HTR-8/SVneo (cell line): ENCODE measurements at regions not wholly inside any gene's neighbourhood (a gene's known extent, or its start where the extent isn't known, plus 50 kb on each side); places are given as distances from the start of the nearest gene placed in this dataset.
"Not testable (repeated sequence)": the region's sequence is repeated elsewhere in the genome, so short reads cannot be mapped to it uniquely, and the experiment has no call there.

Experiments used
- DNase-seq: peaks from one replicate; pipeline ENCODE4 v3.0.0; 2011; ENCODE audit warnings: low spot score, mixed read lengths; ENCODE audit not compliant: insufficient read length
- FAIRE-seq: peaks from 2 replicates; lab custom pipeline; 2011; peaks lifted over from hg19 to GRCh38; lab: Jason Lieb, UNC

GRCh38 chr2:104904889-104905288, 51.0 kb downstream of the POU3F3 start:
- FAIRE-seq (no peak), DNase-seq (no peak)

- FAIRE-seq (no peak), DNase-seq (no peak)
Measured at GRCh38 chr2:104909317-104909716, 55.4 kb downstream of the POU3F3 start.

DNA sequence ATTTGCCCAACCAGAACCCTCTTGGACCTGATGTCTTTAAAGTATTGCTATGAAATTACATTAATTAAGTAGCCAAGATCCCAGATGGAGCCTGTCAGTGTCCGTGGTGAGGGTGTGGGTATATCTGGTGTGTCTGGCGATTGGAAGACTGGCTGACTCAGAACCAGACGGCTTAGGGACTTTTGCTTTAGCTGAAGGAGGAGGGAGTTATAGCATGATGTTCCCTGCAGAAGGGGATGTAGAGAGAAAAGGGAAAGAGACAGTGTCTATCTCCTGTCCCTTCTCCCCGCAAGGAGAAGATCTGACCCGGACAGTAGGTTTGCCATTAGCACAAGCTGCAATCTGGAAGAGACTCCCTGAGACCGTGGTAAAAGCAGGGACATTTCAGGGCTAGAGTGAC, 60.6 kb downstream of the POU3F3 start:
- FAIRE-seq (no peak), DNase-seq (no peak)

- FAIRE-seq (no peak), DNase-seq (no peak)
Measured at GRCh38 chr2:104915107-104915793, 61.3 kb downstream of the POU3F3 start.

GRCh38 chr2:104919127-104919526, 65.2 kb downstream of the POU3F3 start:
- DNase-seq (no peak), FAIRE-seq (no peak)

DNA sequence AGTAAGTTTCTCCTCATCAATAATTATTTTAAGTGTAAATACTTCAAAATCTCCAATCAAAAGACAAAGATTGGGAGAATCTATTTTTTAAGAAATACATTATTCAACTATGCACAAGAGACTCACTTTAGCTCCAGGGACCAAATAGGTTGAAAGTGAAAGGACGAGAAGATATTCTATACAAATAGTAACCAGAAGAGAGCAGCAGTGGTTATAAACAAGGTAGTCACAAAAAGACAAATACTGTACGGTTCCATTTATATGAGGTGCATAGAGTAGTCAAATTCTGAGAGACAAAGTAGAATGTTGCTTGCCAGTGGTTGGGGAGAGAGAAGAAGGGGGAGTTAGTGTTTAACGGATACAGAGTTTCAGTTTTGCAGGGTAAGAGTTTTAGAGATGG, 69.8 kb downstream of the POU3F3 start:
- FAIRE-seq (no peak), DNase-seq (no peak)

- DNase-seq, result no peak
- no peak for FAIRE-seq
Measured at GRCh38 chr2:104929663-104930062, 75.7 kb downstream of the POU3F3 start.

- no peak for DNase-seq
- no peak for FAIRE-seq
Measured at GRCh38 chr2:104930732-104931131, 76.8 kb downstream of the POU3F3 start.

DNA sequence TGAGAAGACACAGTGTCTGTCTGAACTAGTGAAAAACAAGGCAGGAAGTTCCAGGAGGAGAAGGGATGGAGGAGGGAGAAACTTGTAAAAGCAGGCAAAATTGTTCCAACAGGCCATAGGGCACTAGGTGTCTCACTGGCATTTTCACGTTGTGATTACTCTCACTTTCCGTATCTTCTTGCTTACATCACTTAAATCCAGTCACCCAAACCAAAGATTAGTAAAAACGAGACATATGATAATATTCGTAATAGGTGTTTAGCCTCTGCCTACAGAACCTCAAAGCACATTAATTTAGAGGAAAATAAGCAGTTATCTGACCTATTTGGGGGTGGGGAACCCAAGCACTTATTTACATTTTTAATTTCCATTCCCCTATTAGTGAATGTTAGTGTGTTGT, 78.3 kb downstream of the POU3F3 start:
- FAIRE-seq (no peak), DNase-seq (no peak)

DNA sequence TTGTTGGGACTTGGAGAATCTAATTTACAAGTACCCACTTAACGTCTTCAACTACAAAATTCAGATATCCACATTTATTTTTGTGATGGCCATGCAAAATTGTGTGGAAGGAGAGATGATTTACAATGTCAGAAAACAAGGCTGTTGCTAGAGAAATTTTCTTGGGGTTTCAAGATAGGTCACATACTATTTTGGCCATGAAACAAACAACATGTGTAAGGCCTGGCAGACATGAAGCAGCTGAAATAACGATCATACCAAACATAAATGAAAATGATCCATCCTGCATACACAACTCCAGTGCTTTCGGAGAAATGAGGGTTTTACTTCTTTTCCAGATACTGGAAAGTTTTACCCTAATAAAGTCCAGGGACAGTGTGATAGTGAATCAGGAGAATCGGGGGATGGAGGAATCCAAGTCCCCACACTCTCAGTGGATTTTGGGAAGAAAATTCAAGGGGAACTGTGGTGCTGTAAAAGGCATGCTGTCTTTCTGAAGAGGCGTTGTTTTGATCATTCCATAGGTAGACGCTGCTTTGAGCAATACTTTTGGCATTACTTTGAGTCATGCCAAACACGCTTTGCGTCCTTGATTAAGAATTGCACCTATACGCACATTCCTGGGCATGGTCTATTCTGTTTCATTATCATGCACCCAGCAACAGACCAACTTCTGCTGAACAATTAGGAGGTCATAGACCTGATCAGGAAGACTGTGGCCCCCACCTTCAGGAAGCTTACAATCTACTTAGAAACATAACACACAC, 79.4 kb downstream of the POU3F3 start:
- DNase-seq (no peak), FAIRE-seq (no peak)

DNA sequence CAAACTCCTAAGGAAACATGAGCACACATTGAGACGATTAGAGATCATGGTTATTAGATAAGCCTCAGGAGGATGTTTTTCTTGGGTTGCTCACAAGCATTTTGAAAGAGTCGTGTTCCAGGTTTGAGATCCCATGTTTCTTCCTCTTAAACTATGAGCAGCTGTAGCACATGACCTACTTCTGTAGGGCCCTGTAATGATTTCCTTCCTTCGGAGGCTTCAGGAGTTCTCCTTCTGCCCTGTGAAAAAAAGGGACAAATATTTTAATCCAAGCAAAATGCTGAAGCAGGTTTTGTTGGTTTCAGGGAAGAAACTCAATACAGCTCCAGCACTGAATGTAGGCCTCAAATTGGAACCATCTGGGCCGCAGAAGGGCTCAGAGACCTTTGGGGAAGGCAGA, 82.6 kb downstream of the POU3F3 start:
- FAIRE-seq, result no peak

DNA sequence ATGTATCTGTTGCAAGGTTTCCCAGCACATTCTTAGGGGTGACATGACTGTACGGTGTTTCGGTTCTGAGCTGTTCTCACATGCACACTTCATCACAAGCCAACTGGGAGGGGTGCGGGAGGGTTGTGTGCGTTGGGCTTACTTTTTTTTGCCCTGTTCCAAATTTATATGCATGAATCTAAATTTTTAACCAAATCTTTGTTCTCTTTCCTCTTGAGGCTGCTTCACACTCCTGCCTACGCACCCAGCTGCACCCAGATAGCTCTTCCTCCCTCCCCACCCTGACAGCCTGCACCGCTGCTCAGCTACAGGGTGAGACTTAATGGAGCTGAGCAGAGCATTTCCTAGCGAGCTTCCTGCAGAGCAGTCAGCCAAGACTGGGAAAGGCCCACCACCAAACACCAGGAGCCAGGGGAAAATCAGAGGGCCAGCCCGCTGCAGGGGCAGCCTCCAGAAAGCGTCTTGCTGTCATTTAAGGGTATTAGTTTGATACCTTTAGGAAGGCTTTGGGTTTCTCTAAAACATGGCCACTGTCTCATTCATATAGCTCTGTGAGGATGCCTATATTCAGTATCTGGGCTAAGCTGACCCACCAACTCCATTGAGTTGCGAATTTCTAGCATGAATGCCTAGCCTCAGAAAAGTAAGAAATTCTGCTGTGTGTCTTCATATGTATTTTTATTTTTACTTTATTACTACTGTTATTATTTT, 84.5 kb downstream of the POU3F3 start:
- DNase-seq (no peak), FAIRE-seq (no peak)

More for the DNA sequence above, 82.6 kb downstream of the POU3F3 start:
- no peak for DNase-seq

- DNase-seq (no peak), FAIRE-seq (no peak)
Measured at GRCh38 chr2:104939570-104940217, 85.8 kb downstream of the POU3F3 start.

DNA sequence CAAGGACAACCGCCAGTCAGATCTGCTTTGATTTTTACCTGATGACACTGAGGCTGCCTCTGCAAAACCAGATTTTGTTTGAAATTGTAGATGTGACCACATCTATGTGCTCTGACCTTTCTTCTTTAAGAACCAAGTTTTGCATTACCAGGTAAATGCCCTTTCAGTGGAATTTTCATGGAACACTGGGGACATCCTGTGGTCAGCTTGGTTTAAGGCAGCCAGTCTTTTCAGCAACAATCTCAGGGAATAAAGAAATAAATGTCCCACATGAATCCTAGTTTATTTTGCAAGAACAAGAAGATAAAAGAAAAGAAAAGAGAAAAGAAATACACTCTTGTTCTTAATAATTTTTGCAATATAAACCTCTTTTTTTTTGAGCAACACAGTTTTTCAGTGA, 90.6 kb downstream of the POU3F3 start:
- DNase-seq (peak; percentile 13), FAIRE-seq (no peak)

DNA sequence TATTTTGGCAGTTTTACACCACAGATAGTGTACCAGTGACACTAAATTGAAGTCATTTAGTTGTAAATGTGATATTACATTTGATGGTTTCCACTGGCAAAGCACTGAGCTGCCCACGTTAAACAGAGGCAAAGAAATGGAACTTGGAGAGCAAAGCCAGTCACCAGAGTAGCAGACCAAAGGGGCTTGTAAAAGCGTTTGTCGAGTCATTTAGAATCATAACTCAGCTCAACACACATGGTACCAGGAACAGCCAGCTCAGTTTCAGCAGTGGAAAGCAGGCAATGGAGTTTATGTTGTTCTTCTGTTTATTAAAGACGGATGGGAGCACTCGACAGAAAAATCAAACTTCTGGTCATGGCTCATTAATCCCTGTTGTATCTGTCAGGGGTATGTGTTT, 91.2 kb downstream of the POU3F3 start:
- no peak for FAIRE-seq
- DNase-seq, result no peak

DNA sequence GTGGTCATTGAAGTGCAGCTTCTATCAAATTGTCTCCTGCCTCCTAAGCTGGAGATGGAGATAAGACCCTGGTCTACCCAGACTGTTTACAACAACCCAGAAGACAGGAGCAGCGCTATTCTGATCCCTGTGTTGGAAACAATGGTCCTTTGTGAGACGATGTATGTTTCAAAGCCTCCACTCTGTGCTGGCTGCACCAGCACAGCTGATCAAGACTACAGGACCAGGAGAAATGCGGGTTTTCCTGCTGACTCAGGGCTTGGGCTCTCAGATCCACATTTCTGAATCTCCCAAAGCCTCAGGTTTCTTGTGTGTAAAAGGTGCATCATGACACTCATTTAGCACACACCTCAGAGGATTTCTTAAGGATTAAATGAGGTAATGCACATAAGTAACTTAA, 92.0 kb downstream of the POU3F3 start:
- DNase-seq, result no peak

GRCh38 chr2:104947456-104947855, 90.4 kb upstream of the MRPS9 start:
- not testable (repeated sequence) for FAIRE-seq, DNase-seq

More for the DNA sequence above, 92.0 kb downstream of the POU3F3 start:
- FAIRE-seq, result no peak

DNA sequence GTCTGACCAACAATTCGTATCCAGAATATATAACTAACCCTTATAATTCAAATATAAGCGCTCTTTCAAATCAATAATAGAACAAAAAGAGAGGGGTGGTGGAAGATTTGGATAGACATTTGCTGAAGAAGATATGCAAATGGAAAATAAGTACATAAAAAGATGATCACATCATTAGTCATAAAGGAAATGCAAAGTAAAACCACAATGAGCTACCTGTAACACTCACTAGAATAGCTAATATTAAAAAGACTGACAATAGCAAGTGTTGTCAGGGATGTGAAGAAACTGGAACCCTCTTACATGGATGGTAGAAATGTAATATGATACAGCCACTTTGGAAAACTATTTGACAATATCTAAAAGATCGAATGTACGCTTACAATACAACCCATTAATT, 84.9 kb upstream of the MRPS9 start:
- DNase-seq, result no peak
- FAIRE-seq, result no peak

GRCh38 chr2:104965900-104966299, 72.0 kb upstream of the MRPS9 start:
- DNase-seq (no peak), FAIRE-seq (no peak)

DNA sequence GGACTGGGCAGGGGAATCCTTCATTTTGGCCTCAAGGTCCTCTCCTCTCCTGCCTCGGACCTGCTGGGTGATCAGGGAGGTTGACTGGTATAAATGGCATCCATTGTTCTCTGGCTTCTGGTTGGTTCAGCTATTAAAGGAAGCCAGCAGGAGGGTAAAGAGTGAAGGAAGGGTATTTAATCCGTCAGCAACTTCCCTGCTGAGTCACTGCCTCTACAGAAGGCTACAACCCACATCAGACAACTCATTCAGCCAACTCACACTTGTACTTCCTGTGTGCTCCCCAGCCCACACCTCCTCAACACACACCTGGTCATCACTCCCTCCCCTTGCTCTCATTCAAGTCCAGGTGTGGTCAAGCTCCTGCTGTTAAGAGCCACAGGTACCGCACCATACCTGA, 68.3 kb upstream of the MRPS9 start:
- DNase-seq (no peak), FAIRE-seq (no peak)

- DNase-seq (no peak), FAIRE-seq (no peak)
Measured at GRCh38 chr2:104975371-104975770, 62.5 kb upstream of the MRPS9 start.
